BJ (cell line): ENCODE measurements at regions not wholly inside any gene's neighbourhood (a gene's known extent, or its start where the extent isn't known, plus 50 kb on each side); places are given as distances from the start of the nearest gene placed in this dataset.

Experiments
- CTCF ChIA-PET: fragments of 350-600 bp; formaldehyde crosslinking; extraction: SDS; loops from one replicate; lab custom pipeline; 2021; ENCODE audit warnings: antibody characterized with exemption, inconsistent platforms; lab: Yijun Ruan, JAX
- POLR2A ChIA-PET: fragments of 300-600 bp; sonication (Branson Sonifier 250); formaldehyde crosslinking; extraction: SDS; loops from one replicate; lab custom pipeline; 2021; ENCODE audit warnings: antibody characterized with exemption; lab: Charles Lee
- DNase-seq: peaks from one replicate; pipeline ENCODE4 v3.0.0-alpha.2; 2011; ENCODE audit warnings: low read depth
- H3K27me3 ChIP-seq: 2 replicates; pipeline ENCODE4 v1.6.0; 2011; ENCODE audit warnings: low read length; ENCODE audit not compliant: control insufficient read depth, insufficient read depth
- H3K36me3 ChIP-seq: 2 replicates; pipeline ENCODE4 v1.5.1; 2011; ENCODE audit warnings: low read length; ENCODE audit not compliant: control insufficient read depth, insufficient read depth
- H3K4me3 ChIP-seq: 2 replicates; pipeline ENCODE4 v1.5.1; 2011; ENCODE audit warnings: low read depth, mild to moderate bottlenecking, control low read depth, low read length
- TF ChIP-seq, protein P1 (sequence below): IDR thresholded peaks from 2 replicates; pipeline ENCODE4 v1.5.1; 2011; ENCODE audit warnings: low read depth, mild to moderate bottlenecking, control low read depth, inconsistent platforms, low read length, moderate library complexity; ENCODE audit not compliant: insufficient read depth

DNA sequence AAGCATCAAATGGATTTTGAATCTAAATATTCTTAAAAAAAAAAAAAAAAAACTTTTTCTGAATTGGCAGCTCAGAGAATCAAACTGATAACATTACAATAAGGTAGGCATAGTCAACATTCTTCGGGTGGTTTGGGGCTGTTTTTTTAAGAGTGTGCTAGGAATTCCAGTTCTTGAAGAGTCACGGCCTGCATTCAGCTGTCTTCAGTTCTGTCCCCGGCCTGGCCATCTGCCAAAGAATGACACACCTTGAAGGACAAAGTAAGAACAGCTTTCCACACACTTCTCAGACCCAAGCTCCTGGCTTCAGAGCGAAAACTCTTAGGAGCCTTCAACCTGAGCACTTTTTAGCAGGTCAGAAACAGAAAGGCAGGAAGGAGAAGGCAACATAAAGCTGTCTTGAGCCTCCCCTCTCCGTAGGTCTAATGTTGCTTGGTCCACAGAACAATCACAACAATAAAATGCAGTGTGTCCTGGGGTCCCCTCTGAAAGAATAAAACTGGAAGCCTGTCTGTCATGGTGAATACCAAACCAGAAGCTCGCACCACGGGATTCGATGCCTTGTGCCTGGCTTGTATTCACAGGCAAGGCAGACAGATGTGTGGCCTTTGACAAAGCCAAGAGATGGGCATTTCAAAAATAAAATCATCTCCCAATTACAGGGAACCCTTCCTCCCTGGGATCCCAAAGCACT, 524.4 kb upstream of the ZFHX3 start:
- DNase-seq = no peak
- TF ChIP-seq, protein P1, sequence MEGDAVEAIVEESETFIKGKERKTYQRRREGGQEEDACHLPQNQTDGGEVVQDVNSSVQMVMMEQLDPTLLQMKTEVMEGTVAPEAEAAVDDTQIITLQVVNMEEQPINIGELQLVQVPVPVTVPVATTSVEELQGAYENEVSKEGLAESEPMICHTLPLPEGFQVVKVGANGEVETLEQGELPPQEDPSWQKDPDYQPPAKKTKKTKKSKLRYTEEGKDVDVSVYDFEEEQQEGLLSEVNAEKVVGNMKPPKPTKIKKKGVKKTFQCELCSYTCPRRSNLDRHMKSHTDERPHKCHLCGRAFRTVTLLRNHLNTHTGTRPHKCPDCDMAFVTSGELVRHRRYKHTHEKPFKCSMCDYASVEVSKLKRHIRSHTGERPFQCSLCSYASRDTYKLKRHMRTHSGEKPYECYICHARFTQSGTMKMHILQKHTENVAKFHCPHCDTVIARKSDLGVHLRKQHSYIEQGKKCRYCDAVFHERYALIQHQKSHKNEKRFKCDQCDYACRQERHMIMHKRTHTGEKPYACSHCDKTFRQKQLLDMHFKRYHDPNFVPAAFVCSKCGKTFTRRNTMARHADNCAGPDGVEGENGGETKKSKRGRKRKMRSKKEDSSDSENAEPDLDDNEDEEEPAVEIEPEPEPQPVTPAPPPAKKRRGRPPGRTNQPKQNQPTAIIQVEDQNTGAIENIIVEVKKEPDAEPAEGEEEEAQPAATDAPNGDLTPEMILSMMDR = no peak
- Histone ChIP-seq H3K27me3 (no peaks in the 10 kb centered on the region), H3K4me3 (no peak overlapping the region), H3K36me3 (no peaks in the 10 kb centered on the region)
- ChIA-PET POLR2A (no interaction called here), CTCF (no interaction called here)

- H3K36me3 ChIP-seq = no peaks in the 10 kb centered on the region
- no peaks in the 10 kb centered on the region for H3K27me3 ChIP-seq
- ChIA-PET POLR2A (no interaction called here), CTCF (no interaction called here)
- DNase-seq = no peak
- H3K4me3 ChIP-seq = no peak overlapping the region
- TF ChIP-seq, protein P1 = no peak
Observed at GRCh38 chr16:73569266-73569980, 521.5 kb upstream of the ZFHX3 start.

DNA sequence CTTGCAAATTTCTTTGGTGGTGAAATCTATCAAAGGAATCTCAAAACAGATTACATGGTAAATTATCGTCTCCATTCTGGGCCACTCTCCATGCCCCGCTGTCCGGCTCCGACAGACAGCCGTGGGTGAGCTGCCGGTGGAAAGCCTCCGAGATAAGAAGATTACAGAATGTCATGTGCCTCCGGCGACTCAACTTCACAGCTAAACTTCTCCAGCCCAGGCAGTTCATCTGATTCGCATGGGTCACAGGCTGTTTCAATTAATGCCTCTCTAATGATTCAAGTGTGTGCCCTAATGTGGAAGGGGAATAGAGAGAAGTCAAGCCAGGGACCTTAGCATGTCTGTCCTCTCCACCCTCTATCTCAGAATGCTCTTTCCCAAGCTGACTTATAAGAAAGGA, 520.8 kb upstream of the ZFHX3 start:
- ChIA-PET CTCF (no interaction called here), POLR2A (no interaction called here)
- Histone ChIP-seq H3K27me3 (no peaks in the 10 kb centered on the region), H3K4me3 (no peak overlapping the region), H3K36me3 (no peaks in the 10 kb centered on the region)
- TF ChIP-seq, protein P1 = no peak
- DNase-seq = no peak

DNA sequence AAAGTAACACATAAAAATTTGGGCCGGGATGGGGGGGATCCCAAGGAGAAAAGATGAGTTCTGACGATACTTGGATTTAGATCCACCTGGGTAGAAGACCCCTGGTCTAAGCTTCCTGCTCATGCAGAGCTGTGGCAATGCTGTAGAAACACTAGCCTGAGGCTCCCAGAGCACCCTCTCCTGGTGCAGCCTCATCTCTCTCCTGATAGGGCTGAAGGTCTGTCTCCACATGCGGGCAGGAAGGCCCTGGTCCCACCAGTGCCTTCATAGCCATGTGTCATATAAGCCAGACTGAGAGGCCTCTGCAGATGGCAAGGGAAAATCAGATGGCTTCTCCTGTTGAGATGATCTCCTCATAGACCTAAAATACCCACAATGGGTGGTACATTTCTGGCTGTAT, 518.0 kb upstream of the ZFHX3 start:
- H3K4me3 ChIP-seq = no peak overlapping the region
- no peak for DNase-seq
- ChIA-PET CTCF (no interaction called here), POLR2A (no interaction called here)
- no peaks in the 10 kb centered on the region for H3K27me3 ChIP-seq
- no peaks in the 10 kb centered on the region for H3K36me3 ChIP-seq
- TF ChIP-seq, protein P1 = no peak

GRCh38 chr16:73565263-73565662, 517.3 kb upstream of the ZFHX3 start:
- POLR2A ChIA-PET = no interaction called here
- Histone ChIP-seq H3K4me3 (no peak overlapping the region), H3K27me3 (no peaks in the 10 kb centered on the region), H3K36me3 (no peaks in the 10 kb centered on the region)
- TF ChIP-seq, protein P1 = no peak
- CTCF ChIA-PET = no interaction called here
- DNase-seq = no peak
